HAP-1 (cell line): ENCODE measurements at regions not wholly inside any gene's neighbourhood (a gene's known extent, or its start where the extent isn't known, plus 50 kb on each side); places are given as distances from the start of the nearest gene placed in this dataset.

Source experiments
- DNase-seq, 2 experiments: peaks; one replicate each; pipeline ENCODE4 v3.0.0-alpha.2; 2016 to 2020; ENCODE audit warnings: low spot score in 2 of 2
- H3K27me3 ChIP-seq: fragments of 250-450 bp; sonication (Bioruptor Pico); 2 replicates; pipeline ENCODE4 v1.5.1; 2020; ENCODE audit warnings: low read depth, mild to moderate bottlenecking, moderate library complexity
- H3K36me3 ChIP-seq: fragments of 250-450 bp; sonication (Bioruptor Pico); replicated peaks from 2 replicates; pipeline ENCODE4 v1.5.1; 2020; ENCODE audit warnings: mild to moderate bottlenecking
- H3K4me1 ChIP-seq: fragments of 250-450 bp; sonication (Bioruptor Pico); 2 replicates; pipeline ENCODE4 v1.5.1; 2020; ENCODE audit warnings: mild to moderate bottlenecking
- H3K4me3 ChIP-seq: fragments of 250-450 bp; sonication (Bioruptor Pico); 2 replicates; pipeline ENCODE4 v1.5.1; 2020; ENCODE audit warnings: mild to moderate bottlenecking, moderate library complexity
- H3K9me3 ChIP-seq: fragments of 250-450 bp; sonication (Bioruptor Pico); 2 replicates; pipeline ENCODE4 v1.5.1; 2020; ENCODE audit warnings: mild to moderate bottlenecking, moderate library complexity
- in situ Hi-C: fragments of 300-500 bp; cut with MboI; formaldehyde crosslinking; loops from 3 replicates; pipeline ENCODE4 v1.14.3; 2020; ENCODE audit warnings: low sequenced_read_pairs, inconsistent platforms, mixed read lengths

DNA sequence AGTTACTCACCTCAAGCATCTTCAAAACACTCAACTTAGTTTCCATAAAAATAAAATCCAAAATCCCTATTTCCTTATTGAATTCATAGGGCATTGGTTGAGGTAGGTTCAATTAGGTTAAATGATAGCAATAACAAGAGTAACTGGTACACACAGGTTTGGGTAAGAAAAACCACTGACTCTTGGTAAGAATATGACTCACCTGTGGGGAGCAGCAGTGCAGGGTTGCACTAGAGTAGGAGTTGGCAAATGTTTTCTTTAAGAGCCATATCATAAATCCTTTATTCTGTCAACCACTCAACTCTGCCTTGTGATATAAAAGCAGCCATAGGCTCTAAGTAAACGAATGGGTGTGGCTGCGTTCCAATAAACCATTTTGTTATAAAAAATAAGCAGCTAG lies 71.4 kb upstream of the CDH20 start:
- in situ Hi-C loops = no loop called here
- Histone ChIP-seq H3K36me3 (no peaks in the 10 kb centered on the region), H3K9me3 (no peaks in the 10 kb centered on the region), H3K4me1 (no peaks in the 10 kb centered on the region), H3K4me3 (no peak overlapping the region), H3K27me3 (no peaks in the 10 kb centered on the region)
- no peak for DNase-seq

DNA sequence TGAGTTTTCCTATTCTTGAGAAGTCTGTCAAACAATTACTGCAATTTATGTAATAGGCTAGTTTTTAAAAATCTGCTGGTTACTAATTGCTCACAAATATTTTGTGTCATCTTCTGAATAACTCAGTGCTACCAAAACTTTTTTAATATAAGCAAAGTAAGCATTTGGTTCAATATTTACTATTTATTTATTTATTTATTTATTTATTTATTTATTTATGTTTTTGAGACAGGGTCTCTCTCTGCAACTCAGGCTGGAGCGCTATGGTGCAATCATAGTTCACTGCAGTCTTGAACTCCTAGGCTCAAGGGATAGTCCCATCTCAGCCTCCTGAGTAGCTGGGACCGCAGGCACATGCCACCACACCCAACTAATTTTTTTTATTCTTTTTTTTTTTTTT lies 60.4 kb upstream of the CDH20 start:
- no peak for DNase-seq
- in situ Hi-C loops = no loop called here
- H3K4me3 ChIP-seq = no peak overlapping the region
- no peaks in the 10 kb centered on the region for H3K9me3 ChIP-seq
- no peaks in the 10 kb centered on the region for H3K36me3 ChIP-seq
- no peaks in the 10 kb centered on the region for H3K27me3 ChIP-seq
- no peaks in the 10 kb centered on the region for H3K4me1 ChIP-seq

DNA sequence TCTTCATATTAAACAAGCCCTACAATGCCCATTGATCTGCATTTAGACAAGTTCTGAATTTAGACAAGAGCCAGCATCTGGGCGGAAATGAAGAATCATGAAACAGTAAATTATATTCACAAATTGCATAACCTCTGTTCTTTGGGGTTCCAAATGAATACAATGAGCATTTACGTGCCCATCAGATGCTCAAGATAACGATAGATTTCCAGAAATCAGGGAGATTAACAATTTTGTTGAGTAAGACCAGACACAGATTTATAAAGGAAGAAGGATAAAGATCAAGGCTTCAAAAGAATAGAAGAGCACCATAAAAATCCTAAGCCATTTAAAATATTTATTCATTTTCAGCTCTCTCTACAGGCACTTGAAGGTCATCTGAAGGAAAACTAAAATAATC lies 59.7 kb upstream of the CDH20 start:
- no peaks in the 10 kb centered on the region for H3K9me3 ChIP-seq
- no peak for DNase-seq
- H3K36me3 ChIP-seq = no peaks in the 10 kb centered on the region
- no peaks in the 10 kb centered on the region for H3K27me3 ChIP-seq
- no peaks in the 10 kb centered on the region for H3K4me1 ChIP-seq
- in situ Hi-C loops = no loop called here
- no peak overlapping the region for H3K4me3 ChIP-seq

DNA sequence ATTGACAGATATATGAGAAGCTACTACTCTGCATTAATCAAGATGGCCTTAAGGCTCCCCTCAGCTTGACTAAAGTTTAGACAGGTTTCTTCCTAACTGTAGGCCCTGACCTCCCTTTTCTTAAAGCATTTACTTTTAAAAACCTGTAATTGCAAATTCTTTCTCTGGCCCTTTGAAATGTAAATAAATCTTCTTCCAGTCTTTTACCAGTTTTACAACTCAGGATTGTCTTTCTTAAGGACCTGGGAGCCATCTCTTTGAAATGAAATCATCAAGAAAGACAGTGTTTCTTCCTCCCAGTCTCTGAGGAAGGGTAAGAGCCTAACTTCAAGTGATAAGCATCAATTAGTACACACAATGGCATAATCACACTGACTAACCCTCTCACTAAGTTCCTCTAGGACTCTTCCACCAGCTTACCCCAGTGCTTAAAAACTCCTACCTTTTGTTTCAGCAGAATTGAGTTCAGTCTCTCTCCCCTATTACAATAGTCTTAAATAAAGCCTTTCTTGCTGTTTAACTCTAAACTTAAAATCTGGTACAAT lies 58.7 kb upstream of the CDH20 start:
- in situ Hi-C loops = no loop called here
- H3K9me3 ChIP-seq = no peaks in the 10 kb centered on the region
- H3K27me3 ChIP-seq = no peaks in the 10 kb centered on the region
- H3K4me3 ChIP-seq = no peak overlapping the region
- DNase-seq = no peak
- no peaks in the 10 kb centered on the region for H3K36me3 ChIP-seq
- no peaks in the 10 kb centered on the region for H3K4me1 ChIP-seq

DNA sequence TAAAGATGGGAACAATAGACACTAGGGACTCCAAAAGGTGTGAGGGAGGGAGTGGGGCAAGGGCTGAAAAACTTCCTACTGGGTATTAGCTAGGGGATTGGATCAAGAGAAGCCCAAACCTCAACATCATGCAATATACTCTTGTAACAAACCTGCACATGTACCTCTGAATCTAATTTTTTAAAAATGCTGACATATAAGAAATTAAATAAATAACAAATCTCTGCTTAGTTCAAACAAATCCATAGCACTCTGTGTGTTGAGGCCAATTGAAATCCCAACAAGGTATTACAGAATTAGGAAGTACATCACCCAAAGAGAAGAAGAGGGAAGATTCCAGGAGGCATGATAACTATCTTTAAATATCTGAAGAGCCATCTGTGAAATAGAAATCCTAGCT lies 55.4 kb upstream of the CDH20 start:
- in situ Hi-C loops = no loop called here
- Histone ChIP-seq H3K27me3 (no peaks in the 10 kb centered on the region), H3K4me1 (no peaks in the 10 kb centered on the region), H3K36me3 (no peaks in the 10 kb centered on the region), H3K4me3 (no peak overlapping the region), H3K9me3 (no peaks in the 10 kb centered on the region)
- no peak for DNase-seq

DNA sequence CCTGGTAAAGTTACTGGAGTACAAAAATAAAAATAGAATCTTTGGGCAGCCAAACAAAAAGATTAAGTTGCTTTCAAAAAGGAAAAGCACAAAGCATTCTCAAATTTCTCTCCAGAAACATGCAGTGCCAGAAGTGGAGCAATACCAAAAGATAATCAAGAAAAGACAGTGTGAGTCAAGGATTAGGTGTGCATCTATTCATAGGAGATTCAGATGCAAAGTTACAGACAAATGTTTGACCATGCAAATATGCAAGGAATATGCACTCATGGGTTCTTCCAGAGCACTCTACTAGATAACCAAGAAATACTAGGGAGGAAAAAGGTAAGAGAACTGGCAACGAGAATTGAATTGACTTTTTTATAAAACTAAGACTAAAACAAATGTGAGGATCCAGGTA lies 51.8 kb upstream of the CDH20 start:
- Histone ChIP-seq H3K27me3 (no peaks in the 10 kb centered on the region), H3K36me3 (no peaks in the 10 kb centered on the region), H3K4me3 (no peak overlapping the region), H3K9me3 (no peaks in the 10 kb centered on the region), H3K4me1 (no peaks in the 10 kb centered on the region)
- no peak for DNase-seq
- in situ Hi-C loops = no loop called here

DNA sequence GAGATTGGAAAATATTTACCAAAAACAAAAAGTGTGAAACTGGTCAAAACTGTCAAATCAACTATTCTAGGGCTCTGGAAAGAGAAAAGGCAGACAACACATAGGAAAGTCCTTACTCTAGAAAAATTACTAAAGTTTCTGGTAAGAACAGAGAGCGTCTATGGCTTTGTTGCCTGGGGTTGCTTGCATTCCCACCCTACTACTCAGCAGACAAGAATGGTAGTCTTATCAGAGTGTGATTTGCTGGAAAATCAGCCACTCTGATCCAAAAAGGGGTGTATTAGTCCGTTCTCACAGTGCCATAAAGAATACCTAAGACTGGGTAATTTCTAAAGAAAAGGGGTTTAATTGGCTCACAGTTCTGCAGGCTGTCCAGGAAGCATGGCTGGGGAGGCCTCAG lies 50.3 kb upstream of the CDH20 start:
- H3K27me3 ChIP-seq = no peaks in the 10 kb centered on the region
- no peaks in the 10 kb centered on the region for H3K9me3 ChIP-seq
- no peaks in the 10 kb centered on the region for H3K4me1 ChIP-seq
- no peak for DNase-seq
- no peak overlapping the region for H3K4me3 ChIP-seq
- in situ Hi-C loops = no loop called here
- no peaks in the 10 kb centered on the region for H3K36me3 ChIP-seq
